ENCODE measurements at regions not wholly inside any gene's neighbourhood (a gene's known extent, or its start where the extent isn't known, plus 50 kb on each side); places are given as distances from the start of the nearest gene placed in this dataset.

GRCh38 chr4:43242606-43243005, 350.1 kb downstream of the GRXCR1 start:
- no peak for DNase-seq (ENCODE audit: low read depth in 1 of 2, low spot score in 1 of 2)

GRCh38 chr4:43243433-43244116, 351.1 kb downstream of the GRXCR1 start:
- DNase-seq (ENCODE audit: low read depth in 1 of 2, low spot score in 1 of 2), result no peak

GRCh38 chr4:43244688-43245382, 352.3 kb downstream of the GRXCR1 start:
- DNase-seq (ENCODE audit: low read depth in 1 of 2, low spot score in 1 of 2), result no peak

- no peak for DNase-seq (ENCODE audit: low read depth in 1 of 2, low spot score in 1 of 2)
Observed at GRCh38 chr4:43251841-43252240, 359.3 kb downstream of the GRXCR1 start.

GRCh38 chr4:43253541-43253940, 361.0 kb downstream of the GRXCR1 start:
- no peak for DNase-seq (ENCODE audit: low read depth in 1 of 2, low spot score in 1 of 2)

GRCh38 chr4:43264730-43265129, 372.2 kb downstream of the GRXCR1 start:
- DNase-seq (ENCODE audit: low read depth in 1 of 2, low spot score in 1 of 2), result no peak

GRCh38 chr4:43271946-43272345, 379.4 kb downstream of the GRXCR1 start:
- DNase-seq (ENCODE audit: low read depth in 1 of 2, low spot score in 1 of 2), result no peak

- DNase-seq (ENCODE audit: low read depth in 1 of 2, low spot score in 1 of 2), result no peak
Observed at GRCh38 chr4:43274376-43274775, 381.9 kb downstream of the GRXCR1 start.

GRCh38 chr4:43275779-43276178, 383.3 kb downstream of the GRXCR1 start:
- DNase-seq (ENCODE audit: low read depth in 1 of 2, low spot score in 1 of 2), result no peak

GRCh38 chr4:43276321-43276720, 383.8 kb downstream of the GRXCR1 start:
- no peak for DNase-seq (ENCODE audit: low read depth in 1 of 2, low spot score in 1 of 2)

GRCh38 chr4:43277003-43277402, 384.5 kb downstream of the GRXCR1 start:
- no peak for DNase-seq (ENCODE audit: low read depth in 1 of 2, low spot score in 1 of 2)

GRCh38 chr4:43282534-43282933, 390.0 kb downstream of the GRXCR1 start:
- no peak for DNase-seq (ENCODE audit: low read depth in 1 of 2, low spot score in 1 of 2)

- DNase-seq (ENCODE audit: low read depth in 1 of 2, low spot score in 1 of 2), result no peak
Observed at GRCh38 chr4:43286137-43286536, 393.6 kb downstream of the GRXCR1 start.

GRCh38 chr4:43296946-43297528, 404.5 kb downstream of the GRXCR1 start:
- DNase-seq (ENCODE audit: low read depth in 1 of 2, low spot score in 1 of 2), result no peak

GRCh38 chr4:43316813-43317212, 424.3 kb downstream of the GRXCR1 start:
- DNase-seq (ENCODE audit: low read depth in 1 of 2, low spot score in 1 of 2), result no peak

- no peak for DNase-seq (ENCODE audit: low read depth in 1 of 2, low spot score in 1 of 2)
Observed at GRCh38 chr4:43325220-43325967, 432.9 kb downstream of the GRXCR1 start.

GRCh38 chr4:43330288-43330687, 437.8 kb downstream of the GRXCR1 start:
- no peak for DNase-seq (ENCODE audit: low read depth in 1 of 2, low spot score in 1 of 2)

- no peak for DNase-seq (ENCODE audit: low read depth in 1 of 2, low spot score in 1 of 2)
Observed at GRCh38 chr4:43331226-43332051, 438.9 kb downstream of the GRXCR1 start.

- no peak for DNase-seq (ENCODE audit: low read depth in 1 of 2, low spot score in 1 of 2)
Observed at GRCh38 chr4:43332052-43332425, 439.5 kb downstream of the GRXCR1 start.

- DNase-seq (ENCODE audit: low read depth in 1 of 2, low spot score in 1 of 2), result no peak
Observed at GRCh38 chr4:43337707-43338106, 445.2 kb downstream of the GRXCR1 start.

GRCh38 chr4:43339435-43339834, 446.9 kb downstream of the GRXCR1 start:
- DNase-seq (ENCODE audit: low read depth in 1 of 2, low spot score in 1 of 2), result no peak
